Subcutaneous abdominal adipose tissue (tissue), 5 donors: ENCODE measurements at regions not wholly inside any gene's neighbourhood (a gene's known extent, or its start where the extent isn't known, plus 50 kb on each side); places are given as distances from the start of the nearest gene placed in this dataset.
"Not testable (repeated sequence)": the region's sequence is repeated elsewhere in the genome, so short reads cannot be mapped to it uniquely, and the experiment has no call there.

Experiments used
- H3K27ac ChIP-seq: one replicate; pipeline ENCODE4 v1.7.0; 2013; ENCODE audit warnings: low read depth, mild to moderate bottlenecking, inconsistent platforms, low read length, moderate library complexity
- H3K27me3 ChIP-seq, 5 donors: one replicate each; pipeline ENCODE4 v1.7.0; 2013; ENCODE audit warnings: low read length in 5 of 5, inconsistent platforms in 1 of 5; ENCODE audit not compliant: control insufficient read depth in 5 of 5, insufficient read depth in 4 of 5
- H3K36me3 ChIP-seq, 5 donors: one replicate each; pipeline ENCODE4 v1.7.0; 2013; ENCODE audit warnings: low read length in 5 of 5; ENCODE audit not compliant: control insufficient read depth in 5 of 5, insufficient read depth in 5 of 5
- H3K4me1 ChIP-seq, 5 donors: one replicate each; pipeline ENCODE4 v1.7.0; 2013; ENCODE audit warnings: low read length in 5 of 5, mild to moderate bottlenecking in 3 of 5, moderate library complexity in 1 of 5; ENCODE audit not compliant: control insufficient read depth in 5 of 5, insufficient read depth in 5 of 5
- H3K4me3 ChIP-seq, 5 donors: one replicate each; pipeline ENCODE4 v1.7.0; 2013; ENCODE audit warnings: low read length in 5 of 5, low read depth in 1 of 5
- H3K9ac ChIP-seq, 5 donors: one replicate each; pipeline ENCODE4 v1.7.0; 2013; ENCODE audit warnings: low read length in 5 of 5, mild to moderate bottlenecking in 4 of 5, moderate library complexity in 3 of 5
- H3K9me3 ChIP-seq, 5 donors: one replicate each; pipeline ENCODE4 v1.7.0; 2013; ENCODE audit warnings: low read length in 5 of 5; ENCODE audit not compliant: control insufficient read depth in 5 of 5
- donor health status: healthy.
- donor health status: healthy.
- donor health status: healthy.
- donor health status: healthy.
- donor health status: healthy.

DNA sequence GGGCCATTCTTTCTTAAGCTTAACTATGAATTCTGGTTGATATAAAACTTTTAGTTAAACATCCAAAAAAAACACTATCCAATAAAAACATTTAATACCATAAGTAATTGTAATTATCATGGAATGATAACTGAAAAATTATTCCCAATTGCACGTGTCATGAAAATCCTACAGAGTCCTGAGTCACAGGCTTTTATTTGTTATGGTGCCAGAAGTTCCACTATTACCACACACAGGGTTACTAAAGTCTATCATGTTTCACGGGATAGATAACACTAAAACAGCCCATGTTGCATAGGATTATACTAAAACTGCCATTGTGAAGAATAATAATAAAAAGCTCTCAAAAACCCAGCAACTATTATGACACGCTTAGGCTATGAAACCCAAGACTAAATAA lies 1381.8 kb downstream of the EFNA5 start:
- H3K27ac ChIP-seq, result no peak overlapping the region
- H3K4me1 ChIP-seq, result no peaks in the 10 kb centered on the region
- H3K4me3 ChIP-seq, result no peak overlapping the region
- no peaks in the 10 kb centered on the region for H3K9me3 ChIP-seq
- no peaks in the 10 kb centered on the region for H3K36me3 ChIP-seq
- H3K27me3 ChIP-seq, result no peaks in the 10 kb centered on the region
- H3K9ac ChIP-seq, result no peak overlapping the region

DNA sequence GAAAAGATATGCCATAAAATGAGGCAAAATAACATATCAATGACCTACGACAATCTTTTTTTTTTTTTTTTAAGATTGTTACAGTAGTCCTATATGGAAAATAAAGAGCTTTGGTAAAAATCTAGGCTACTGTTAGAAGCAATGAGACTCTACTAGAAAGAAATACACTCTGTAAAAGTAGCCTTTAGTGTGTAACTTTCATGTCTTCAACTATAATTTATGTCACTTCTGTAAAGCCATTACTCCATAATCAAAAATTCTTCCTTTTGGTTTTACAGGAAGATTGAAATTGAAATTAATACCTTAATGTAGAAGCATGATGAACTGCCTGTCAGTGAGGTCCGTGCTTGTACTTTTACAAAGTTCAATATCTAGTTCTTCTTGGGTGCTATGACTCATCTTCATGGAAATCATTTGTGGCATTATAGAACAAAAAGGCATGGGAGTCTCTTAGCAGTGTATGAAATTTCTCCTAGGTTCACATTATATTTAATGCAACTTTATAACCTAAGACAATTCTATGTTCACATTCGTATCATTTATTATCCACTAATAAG lies 1393.1 kb downstream of the EFNA5 start:
- no peak overlapping the region for H3K27ac ChIP-seq
- no peaks in the 10 kb centered on the region for H3K36me3 ChIP-seq
- H3K9me3 ChIP-seq, result peaks cover 0 to 7% (median 0%) of the 10 kb centered on the region in 5 donors
- no peaks in the 10 kb centered on the region for H3K27me3 ChIP-seq
- no peaks in the 10 kb centered on the region for H3K4me1 ChIP-seq
- H3K4me3 ChIP-seq, result no peak overlapping the region
- H3K9ac ChIP-seq, result no peak overlapping the region

DNA sequence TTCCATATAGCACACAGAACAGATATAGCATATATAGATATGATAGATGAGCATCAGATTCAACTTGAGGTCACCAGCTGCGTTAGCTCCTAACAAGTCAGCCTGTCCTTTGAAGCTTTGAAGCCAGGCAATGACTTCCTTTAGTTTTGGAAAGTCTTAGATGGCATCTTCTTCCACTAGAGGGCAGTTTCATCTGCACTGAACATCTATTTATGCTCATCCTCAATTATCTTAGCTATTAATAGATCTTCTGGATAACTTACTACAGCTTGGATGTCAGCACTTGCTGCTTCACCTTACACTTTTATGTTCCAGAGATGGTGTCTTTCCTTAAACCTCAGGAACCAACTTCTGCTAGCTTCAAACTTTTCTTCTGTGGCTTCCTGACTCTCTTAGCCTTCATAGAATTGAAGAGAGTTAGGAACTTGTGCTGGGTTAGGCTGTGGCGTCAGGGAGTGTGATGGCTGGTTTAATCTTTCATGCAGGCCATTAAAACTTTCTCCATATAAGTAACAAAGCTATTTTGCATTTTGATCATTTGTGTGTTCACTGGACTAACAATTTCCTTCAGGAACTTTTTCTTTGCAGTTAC lies 1401.4 kb downstream of the EFNA5 start:
- Histone ChIP-seq H3K9me3 (peaks cover 0 to 7% (median 0%) of the 10 kb centered on the region in 5 donors), H3K9ac (no peak overlapping the region), H3K4me3 (no peak overlapping the region), H3K4me1 (no peaks in the 10 kb centered on the region), H3K27me3 (no peaks in the 10 kb centered on the region), H3K36me3 (no peaks in the 10 kb centered on the region), H3K27ac (no peak overlapping the region)

DNA sequence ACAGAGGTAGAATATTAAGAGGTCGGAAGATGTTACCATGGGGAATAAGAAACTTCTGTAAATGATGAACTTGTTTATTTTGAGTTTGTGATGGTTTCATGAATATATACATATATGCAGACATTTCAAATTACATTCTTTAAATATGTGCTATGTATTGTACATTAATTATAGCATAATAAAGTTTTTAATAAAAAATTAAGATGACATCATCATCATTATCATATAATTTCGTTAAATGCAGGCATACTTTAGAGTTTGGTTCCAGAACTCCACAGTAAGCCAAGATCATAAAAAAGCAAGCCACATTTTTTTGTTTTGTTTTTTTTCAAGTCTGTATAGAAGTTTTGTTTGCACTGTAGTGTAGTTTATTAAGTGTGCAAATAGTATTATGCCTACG lies 1403.5 kb downstream of the EFNA5 start:
- H3K4me1 ChIP-seq, result no peaks in the 10 kb centered on the region
- H3K27ac ChIP-seq, result no peak overlapping the region
- H3K4me3 ChIP-seq, result no peak overlapping the region
- no peaks in the 10 kb centered on the region for H3K27me3 ChIP-seq
- no peak overlapping the region for H3K9ac ChIP-seq
- no peaks in the 10 kb centered on the region for H3K36me3 ChIP-seq
- H3K9me3 ChIP-seq, result no peaks in the 10 kb centered on the region

DNA sequence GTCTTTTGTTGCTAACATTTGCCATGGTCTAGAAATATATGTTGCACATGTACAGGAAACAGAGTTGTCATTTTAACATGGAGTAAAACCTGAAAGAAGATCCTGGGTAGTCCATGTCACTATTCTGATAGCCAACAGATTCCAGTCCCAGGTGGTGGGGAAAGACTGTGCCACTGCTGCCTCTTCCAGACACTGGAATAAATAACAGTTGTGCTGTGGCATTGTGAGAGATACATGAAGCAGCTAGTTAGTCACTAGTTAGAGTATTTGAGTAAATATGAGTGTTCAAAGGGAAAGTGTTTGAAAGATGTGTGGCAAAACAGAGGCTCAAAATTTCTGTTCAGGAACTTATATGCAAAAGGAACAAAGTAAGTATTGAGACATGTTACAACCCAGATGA lies 1408.3 kb downstream of the EFNA5 start:
- Histone ChIP-seq H3K9ac (no peak overlapping the region), H3K4me3 (no peak overlapping the region), H3K36me3 (no peaks in the 10 kb centered on the region), H3K27ac (no peak overlapping the region), H3K4me1 (no peaks in the 10 kb centered on the region), H3K27me3 (no peaks in the 10 kb centered on the region), H3K9me3 (no peaks in the 10 kb centered on the region)

DNA sequence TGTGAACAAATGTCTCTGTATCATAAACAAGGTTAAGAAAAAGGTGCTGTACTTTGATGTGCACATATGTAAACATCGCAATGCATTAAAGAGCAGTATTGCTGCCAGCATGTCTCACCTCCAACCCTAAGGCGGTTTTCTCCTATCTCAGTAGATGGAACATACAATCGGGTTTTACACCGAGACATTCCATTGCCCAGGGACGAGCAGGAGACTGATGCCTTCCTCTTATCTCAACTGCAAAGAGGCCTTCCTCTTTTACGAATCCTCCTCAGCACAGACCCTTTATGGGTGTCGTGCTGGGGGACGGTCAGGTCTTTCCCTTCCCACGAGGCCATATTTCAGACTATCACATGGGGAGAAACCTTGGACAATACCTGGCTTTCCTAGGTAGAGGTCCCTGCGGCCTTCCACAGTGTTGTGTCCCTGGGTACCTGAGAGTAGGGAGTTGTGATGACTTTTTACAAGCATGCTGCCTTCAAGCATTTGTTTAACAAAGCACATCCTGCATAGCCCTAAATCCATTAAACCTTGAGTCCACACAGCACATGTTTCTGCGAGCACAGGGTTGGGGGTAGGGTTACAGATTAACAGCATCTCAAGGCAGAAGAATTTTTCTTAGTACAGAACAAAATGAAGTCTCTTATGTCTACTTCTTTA lies 1411.2 kb downstream of the EFNA5 start:
- H3K9me3 ChIP-seq, H3K9ac ChIP-seq, H3K27ac ChIP-seq, H3K4me3 ChIP-seq, H3K36me3 ChIP-seq, H3K27me3 ChIP-seq, H3K4me1 ChIP-seq: not testable (repeated sequence)

DNA sequence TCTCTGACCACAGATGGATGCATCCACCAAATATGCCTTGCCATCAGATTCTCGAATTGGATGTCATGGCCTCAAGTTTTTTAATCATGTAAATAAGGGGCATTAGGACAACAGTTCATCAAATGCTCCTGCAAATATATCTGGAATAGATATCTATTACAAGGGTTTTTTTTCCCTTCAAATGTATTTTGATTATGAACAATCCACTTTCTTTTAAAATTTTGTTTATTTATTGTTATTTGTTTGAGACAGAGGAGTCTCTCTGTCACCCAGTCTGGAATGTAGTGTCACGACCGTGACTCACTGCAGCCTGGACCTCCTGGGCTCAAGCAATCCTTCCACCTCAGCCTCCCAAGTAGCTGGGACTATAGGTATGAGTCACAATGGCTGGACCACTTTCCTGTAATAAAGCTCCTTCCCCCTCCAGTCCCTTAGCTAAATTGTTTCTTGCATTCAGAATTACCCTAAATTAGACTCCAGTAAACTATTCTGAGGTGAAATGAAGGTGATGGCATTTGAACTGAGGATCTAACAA lies 1412.1 kb downstream of the EFNA5 start:
- Histone ChIP-seq H3K27me3 (no peaks in the 10 kb centered on the region), H3K9me3 (no peaks in the 10 kb centered on the region), H3K4me3 (no peak overlapping the region), H3K4me1 (no peaks in the 10 kb centered on the region), H3K27ac (no peak overlapping the region), H3K9ac (no peak overlapping the region), H3K36me3 (no peaks in the 10 kb centered on the region)

DNA sequence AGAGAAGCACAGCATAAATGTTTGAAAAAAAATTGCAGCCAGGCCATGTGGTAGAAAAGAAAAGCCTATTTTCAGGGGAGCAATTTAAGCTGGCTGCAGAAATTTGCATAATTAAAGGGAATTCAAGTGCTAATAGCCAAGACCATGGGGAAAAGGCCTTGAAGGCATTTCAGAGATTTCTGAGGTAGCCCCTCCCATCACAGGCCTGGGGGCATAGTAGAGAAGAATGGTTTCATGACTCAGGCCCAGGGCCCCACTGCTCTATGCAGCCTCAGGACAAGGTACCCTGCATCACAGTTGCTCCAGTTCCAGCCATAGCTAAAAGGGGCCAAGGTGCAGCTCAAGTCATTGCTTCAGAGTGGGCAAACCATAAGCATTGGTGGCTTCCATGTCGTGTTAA lies 1416.0 kb downstream of the EFNA5 start:
- no peak overlapping the region for H3K9ac ChIP-seq
- no peaks in the 10 kb centered on the region for H3K4me1 ChIP-seq
- H3K36me3 ChIP-seq, result no peaks in the 10 kb centered on the region

DNA sequence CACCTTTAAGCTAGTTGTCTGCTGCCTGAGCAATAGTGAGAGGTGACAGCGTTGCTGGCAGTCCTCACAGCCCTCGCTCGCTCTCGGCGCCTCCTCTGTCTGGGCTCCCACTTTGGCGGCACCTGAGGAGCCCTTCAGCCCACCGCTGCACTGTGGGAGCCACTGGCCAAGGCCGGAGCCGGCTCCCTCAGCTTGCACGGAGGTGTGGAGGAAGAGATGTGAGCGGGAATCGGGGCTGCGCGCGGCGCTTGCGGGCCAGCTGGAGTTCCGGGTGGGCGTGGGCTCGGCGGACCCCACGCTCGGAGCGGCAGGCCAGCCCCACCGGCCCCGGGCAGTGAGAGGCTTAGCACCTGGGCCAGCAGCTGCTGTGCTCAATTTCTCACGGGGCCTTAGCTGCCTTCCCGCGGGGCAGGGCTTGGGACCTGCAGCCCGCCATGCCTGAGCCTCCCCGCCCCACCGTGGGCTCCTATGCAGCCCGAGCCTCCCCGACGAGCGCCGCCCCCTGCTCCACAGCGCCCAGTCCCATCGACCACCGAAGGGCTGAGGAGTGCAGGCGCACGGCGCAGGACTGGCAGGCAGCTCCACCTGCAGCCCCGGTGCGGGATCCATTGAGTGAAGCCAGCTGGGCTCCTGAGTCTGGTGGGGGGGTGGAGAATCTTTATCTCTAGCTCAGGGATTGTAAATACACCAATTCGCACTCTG lies 1424.5 kb downstream of the EFNA5 start:
- not testable (repeated sequence) for H3K4me1 ChIP-seq, H3K27me3 ChIP-seq, H3K4me3 ChIP-seq, H3K9ac ChIP-seq, H3K36me3 ChIP-seq, H3K27ac ChIP-seq, H3K9me3 ChIP-seq

More for the DNA sequence above, 1416.0 kb downstream of the EFNA5 start:
- no peaks in the 10 kb centered on the region for H3K27me3 ChIP-seq
- H3K9me3 ChIP-seq, result no peaks in the 10 kb centered on the region
- H3K4me3 ChIP-seq, result no peak overlapping the region
- no peak overlapping the region for H3K27ac ChIP-seq

DNA sequence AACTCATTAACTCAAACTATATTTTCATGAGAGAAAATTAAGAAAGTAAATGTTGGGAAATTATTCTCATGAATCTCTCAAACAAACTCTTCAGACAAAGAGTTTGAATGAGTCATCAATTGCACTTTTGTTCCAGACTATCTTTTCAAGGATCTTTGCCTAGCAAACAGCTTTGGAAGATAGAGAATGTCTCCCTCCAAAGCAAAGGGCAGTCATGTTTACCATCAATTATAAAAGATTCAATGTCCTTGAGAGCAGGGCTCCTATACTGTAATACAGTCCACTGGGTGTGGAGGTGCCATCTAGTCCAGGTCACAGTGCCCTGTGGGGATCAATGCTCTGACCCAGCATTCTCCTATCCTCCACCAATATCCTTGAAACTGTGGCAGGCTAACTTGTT lies 1429.3 kb downstream of the EFNA5 start:
- Histone ChIP-seq H3K27ac (no peak overlapping the region), H3K36me3 (no peaks in the 10 kb centered on the region), H3K4me1 (no peaks in the 10 kb centered on the region), H3K9ac (no peak overlapping the region), H3K4me3 (no peak overlapping the region), H3K9me3 (no peaks in the 10 kb centered on the region), H3K27me3 (no peaks in the 10 kb centered on the region)
